ENCODE measurements at regions not wholly inside any gene's neighbourhood (a gene's known extent, or its start where the extent isn't known, plus 50 kb on each side); places are given as distances from the start of the nearest gene placed in this dataset.
"Not testable (repeated sequence)": the region's sequence is repeated elsewhere in the genome, so short reads cannot be mapped to it uniquely, and the experiment has no call there.

- DNase-seq (ENCODE audit: low spot score) = no peak
Observed at GRCh38 chr2:239600001-239600593, 199.3 kb upstream of the HDAC4 start.

- DNase-seq (ENCODE audit: low spot score) = no peak
Observed at GRCh38 chr2:239599299-239599698, 198.5 kb upstream of the HDAC4 start.

- no peak for DNase-seq (ENCODE audit: low spot score)
Observed at GRCh38 chr2:239598732-239599090, 197.9 kb upstream of the HDAC4 start.

- no peak for DNase-seq (ENCODE audit: low spot score)
Observed at GRCh38 chr2:239598011-239598731, 197.4 kb upstream of the HDAC4 start.

- no peak for DNase-seq (ENCODE audit: low spot score)
Observed at GRCh38 chr2:239597216-239597615, 196.4 kb upstream of the HDAC4 start.

- no peak for DNase-seq (ENCODE audit: low spot score)
Observed at GRCh38 chr2:239596792-239597191, 196.0 kb upstream of the HDAC4 start.

GRCh38 chr2:239596253-239596652 lies 195.4 kb upstream of the HDAC4 start:
- DNase-seq (ENCODE audit: low spot score) = no peak

GRCh38 chr2:239595726-239596125 lies 194.9 kb upstream of the HDAC4 start:
- no peak for DNase-seq (ENCODE audit: low spot score)

- DNase-seq (ENCODE audit: low spot score) = no peak
Observed at GRCh38 chr2:239594772-239595608, 194.2 kb upstream of the HDAC4 start.

- no peak for DNase-seq (ENCODE audit: low spot score)
Observed at GRCh38 chr2:239594019-239594771, 193.4 kb upstream of the HDAC4 start.

GRCh38 chr2:239593455-239593854 lies 192.6 kb upstream of the HDAC4 start:
- no peak for DNase-seq (ENCODE audit: low spot score)

- DNase-seq (ENCODE audit: low spot score) = not testable (repeated sequence)
Observed at GRCh38 chr2:239592629-239593290, 191.9 kb upstream of the HDAC4 start.

GRCh38 chr2:239590995-239591915 lies 190.4 kb upstream of the HDAC4 start:
- DNase-seq (ENCODE audit: low spot score) = no peak

- DNase-seq (ENCODE audit: low spot score) = no peak
Observed at GRCh38 chr2:239590276-239590675, 189.5 kb upstream of the HDAC4 start.

GRCh38 chr2:239589833-239590232 lies 189.0 kb upstream of the HDAC4 start:
- no peak for DNase-seq (ENCODE audit: low spot score)

- no peak for DNase-seq (ENCODE audit: low spot score)
Observed at GRCh38 chr2:239589270-239589825, 188.5 kb upstream of the HDAC4 start.

- DNase-seq (ENCODE audit: low spot score) = no peak
Observed at GRCh38 chr2:239588451-239589269, 187.8 kb upstream of the HDAC4 start.

GRCh38 chr2:239587841-239588240 lies 187.0 kb upstream of the HDAC4 start:
- DNase-seq (ENCODE audit: low spot score) = no peak

GRCh38 chr2:239587311-239587731 lies 186.5 kb upstream of the HDAC4 start:
- DNase-seq (ENCODE audit: low spot score) = no peak

Measured in HuH-7.5 (cell line).